CMK (cell line): ENCODE measurements at regions not wholly inside any gene's neighbourhood (a gene's known extent, or its start where the extent isn't known, plus 50 kb on each side); places are given as distances from the start of the nearest gene placed in this dataset.
"Not testable (repeated sequence)": the region's sequence is repeated elsewhere in the genome, so short reads cannot be mapped to it uniquely, and the experiment has no call there.

Source experiments
- DNase-seq: peaks from one replicate; pipeline ENCODE4 v3.0.0-alpha.2; 2010; ENCODE audit warnings: low read depth

GRCh38 chr14:105678996-105679958, 152.9 kb downstream of the TMEM121 start:
- DNase-seq: not testable (repeated sequence)

DNA sequence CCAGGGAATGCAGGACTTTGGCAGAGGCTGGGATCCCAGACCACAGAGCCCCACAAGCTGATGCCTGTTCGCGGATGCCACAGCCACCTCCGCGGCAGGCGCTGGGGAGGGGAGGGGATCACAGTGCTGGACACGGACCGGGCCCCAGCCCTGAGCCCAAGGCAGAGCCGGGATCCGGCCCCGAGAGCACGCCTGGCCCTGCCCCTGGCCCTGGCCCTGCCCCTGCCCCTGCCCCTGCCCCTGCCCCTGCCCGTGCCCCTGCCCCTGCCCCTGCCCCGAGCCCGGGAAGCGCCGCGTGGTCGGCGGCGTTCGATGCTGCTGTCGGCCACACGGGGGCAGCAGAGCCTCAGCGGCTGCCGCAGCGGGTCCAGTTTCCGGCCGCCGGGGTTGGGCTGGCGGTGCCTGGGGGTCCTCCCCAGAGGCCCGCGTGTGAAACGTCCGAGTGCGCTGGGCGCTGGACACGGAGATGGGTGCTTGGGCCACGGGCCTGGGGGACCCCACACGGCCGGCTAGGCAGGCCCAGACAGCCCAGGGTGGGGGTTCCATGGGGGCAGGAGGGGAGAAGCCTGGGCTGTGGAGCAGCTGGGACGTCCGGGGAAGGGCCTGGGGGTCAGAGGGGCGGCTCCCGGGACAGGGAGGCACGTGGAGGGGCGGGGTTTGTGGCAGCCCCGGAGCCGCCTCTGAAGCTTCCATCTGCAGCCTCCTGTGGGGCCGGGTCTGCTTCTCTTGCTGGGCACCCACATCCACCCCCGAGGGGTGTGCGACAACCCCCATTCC, 153.8 kb downstream of the TMEM121 start:
- not testable (repeated sequence) for DNase-seq

DNA sequence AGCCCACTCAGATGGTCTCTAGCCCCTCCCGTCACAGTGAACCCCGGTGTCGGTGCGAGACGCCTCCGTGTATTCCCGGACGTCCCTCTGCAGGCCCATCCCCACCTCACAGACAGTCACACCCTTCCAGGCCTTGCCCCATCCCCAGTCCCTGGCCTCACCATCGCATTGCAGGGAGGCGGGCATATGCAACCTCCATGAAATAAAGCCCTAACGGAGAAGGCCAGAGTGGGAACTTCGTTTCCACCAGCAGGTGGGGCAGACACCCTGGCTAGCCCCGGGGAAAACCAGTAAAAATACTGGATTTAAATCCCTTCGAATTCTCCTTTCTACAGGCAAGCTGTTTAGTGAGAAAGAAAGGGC, 154.3 kb downstream of the TMEM121 start:
- DNase-seq: not testable (repeated sequence)

DNA sequence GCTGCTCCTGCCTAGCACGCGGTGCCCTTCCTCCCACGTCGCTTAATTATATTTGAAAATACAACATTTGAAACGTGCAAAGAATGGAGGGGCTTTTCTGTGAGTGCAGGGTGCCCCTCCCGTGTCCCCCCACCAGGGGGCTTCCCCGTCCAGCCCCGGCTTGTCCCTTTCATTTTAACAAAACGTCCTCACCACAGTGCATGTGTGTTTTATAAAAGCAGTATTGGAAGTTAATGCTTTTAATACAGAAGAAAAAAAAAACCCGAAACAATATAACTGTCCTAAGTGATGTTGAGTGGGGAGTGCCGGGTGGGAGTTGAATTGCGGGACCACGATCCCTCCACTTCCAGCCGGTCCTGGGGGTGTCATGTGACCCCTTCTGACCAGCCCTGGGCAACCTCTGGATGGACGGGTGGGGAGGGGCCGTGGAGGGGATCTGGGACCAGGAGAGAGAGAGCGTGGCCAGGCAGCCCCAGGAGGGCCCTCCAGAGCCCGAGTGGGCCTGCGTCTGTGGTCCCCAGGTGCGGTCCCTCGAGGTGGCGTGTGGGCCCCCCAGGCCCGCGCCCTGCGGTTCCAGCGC, 155.3 kb downstream of the TMEM121 start:
- DNase-seq: not testable (repeated sequence)

GRCh38 chr14:105682442-105682841, 156.1 kb downstream of the TMEM121 start:
- DNase-seq: not testable (repeated sequence)

DNA sequence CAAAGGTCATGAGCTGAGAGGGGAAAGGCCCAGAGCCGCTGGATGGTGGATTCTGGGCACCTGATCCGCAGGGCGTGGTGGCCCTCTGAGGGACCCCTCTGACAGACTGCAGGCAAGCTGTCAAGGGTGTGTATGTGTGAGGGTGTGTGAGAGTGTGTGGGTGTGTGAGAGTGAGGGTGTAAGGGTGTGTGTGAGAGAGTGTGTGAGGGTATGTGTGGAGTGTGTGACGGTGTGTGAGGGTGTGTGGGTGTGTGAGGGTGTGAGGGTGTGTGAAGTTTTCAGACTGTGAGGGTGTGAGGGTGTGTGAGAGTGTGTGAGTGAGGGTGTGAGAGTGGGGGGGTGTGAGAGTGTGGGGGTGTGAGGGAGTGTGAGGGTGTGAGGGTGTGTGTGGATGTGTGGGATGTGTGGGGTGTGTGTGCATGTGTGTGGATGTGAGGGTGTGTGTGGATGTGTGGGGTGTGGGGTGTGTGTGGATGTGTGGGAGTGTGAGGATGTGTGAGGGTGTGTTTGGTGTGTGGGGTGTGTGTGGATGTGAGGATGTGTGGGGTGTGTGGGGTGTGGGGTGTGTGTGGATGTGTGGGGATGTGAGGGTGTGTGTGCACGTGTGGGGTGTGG, 156.7 kb downstream of the TMEM121 start:
- DNase-seq: no peak

DNA sequence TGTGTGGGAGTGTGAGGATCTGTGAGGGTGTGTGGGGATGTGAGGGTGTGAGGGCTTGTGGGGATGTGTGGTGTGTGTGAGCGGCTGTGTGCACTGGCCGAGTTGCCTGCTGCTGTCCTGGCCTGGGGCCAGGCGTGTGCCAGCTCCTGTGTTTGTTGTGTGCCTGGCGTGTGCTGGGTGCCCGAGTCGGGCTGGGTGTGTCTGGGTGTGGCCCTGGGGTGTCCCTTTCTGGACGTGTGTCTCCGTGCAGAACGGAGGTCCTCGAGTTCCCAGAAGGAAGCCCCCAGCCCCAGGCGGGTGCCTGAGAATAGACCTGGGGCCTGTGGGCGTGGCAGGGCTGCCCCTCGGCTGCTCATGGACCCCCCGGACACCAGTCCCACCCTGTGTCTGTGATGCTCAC, 157.7 kb downstream of the TMEM121 start:
- DNase-seq: not testable (repeated sequence)

DNA sequence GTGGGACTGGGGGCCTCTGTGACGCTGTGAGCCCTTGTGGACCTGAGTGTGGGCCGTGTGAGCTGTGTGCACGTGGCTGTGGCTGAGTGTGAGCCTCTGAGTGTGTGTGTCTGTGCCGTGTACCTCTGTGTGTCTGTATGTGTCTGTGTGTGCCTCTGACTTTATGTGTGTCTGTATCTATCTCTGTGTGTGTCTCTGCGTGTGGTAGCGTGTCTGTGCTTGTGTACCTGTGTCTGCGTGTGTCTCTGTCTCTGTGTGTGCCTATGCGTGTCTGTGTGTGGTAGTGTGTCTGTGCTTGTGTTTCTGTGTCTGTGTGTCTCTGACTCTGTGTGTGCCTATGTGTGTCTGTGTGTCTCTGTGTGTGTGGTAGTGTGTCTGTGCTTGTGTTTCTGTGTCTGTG, 158.2 kb downstream of the TMEM121 start:
- not testable (repeated sequence) for DNase-seq

DNA sequence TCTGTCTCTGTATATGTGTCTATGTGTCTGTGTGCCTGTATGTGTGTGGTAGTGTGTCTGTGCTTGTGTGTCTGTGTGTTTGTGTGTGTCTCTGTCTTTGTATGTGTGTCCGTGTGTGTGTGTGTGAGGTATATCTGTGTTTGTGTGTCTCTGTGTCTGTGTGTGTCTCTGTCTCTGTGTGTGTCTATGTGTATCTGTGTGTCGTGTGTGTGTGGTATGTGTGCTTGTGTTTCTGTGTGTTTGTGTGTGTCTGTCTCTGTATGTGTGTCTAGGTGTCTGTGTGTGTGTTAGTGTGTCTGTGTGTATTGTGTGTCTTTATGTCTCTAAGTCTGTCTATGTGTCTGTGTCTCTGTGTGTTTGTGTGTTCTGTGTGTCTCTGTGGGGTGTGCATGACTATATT, 158.6 kb downstream of the TMEM121 start:
- DNase-seq: no peak

GRCh38 chr14:105685605-105686004, 159.2 kb downstream of the TMEM121 start:
- not testable (repeated sequence) for DNase-seq

DNA sequence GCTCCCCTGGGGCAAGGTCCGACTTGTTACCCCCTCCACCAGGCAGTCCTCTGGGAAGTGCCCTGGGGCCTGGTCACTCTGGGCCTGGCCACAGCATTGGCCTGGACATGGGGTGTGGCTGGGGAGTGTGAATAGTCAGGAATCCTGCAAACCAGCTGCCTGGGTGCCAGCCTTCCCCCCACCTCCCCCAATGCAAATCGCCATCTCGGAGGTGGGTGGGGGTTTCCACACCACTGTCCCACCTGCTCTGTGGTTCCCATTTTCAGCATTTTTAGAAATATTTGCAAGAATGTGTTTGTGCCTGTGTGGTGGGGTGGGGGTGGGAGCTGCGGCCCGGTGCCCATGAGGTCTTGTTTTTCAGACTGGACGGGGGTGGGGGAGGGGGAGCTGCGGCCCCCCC, 159.7 kb downstream of the TMEM121 start:
- not testable (repeated sequence) for DNase-seq

DNA sequence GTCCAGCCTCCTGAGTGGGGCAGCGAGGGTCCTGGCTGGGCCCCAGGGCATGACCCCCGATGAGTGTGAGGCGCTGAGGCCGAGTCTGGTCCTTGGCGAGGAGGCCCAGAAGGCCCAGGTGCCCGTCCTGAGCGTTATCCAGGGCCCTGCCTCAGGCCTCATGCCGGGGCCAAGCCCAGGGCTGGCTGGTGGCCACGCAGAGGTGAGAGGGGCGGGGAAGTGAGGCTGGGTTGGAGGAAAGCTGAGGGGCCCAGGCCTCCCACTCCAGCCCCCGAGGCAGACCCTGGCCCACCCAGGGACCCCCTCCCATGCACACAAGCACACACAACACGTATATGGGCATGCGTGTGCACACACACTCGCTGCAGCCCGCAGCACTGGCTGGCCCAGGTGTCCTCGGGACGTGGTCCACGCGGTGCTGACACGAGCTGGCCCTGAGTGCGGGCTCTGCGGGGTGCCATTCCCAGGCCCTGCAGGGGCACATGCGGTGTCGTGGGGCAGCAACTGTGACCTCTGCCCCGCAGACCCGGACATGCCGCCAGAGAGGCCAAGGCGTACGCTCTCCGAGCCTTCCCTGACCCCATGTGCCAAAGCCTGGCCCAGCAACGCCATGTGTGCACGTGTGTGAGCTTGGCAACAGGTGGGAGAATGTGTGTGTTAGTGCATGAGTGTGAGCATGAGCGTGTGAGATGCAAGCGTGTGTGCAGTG, 160.2 kb downstream of the TMEM121 start:
- DNase-seq: not testable (repeated sequence)

DNA sequence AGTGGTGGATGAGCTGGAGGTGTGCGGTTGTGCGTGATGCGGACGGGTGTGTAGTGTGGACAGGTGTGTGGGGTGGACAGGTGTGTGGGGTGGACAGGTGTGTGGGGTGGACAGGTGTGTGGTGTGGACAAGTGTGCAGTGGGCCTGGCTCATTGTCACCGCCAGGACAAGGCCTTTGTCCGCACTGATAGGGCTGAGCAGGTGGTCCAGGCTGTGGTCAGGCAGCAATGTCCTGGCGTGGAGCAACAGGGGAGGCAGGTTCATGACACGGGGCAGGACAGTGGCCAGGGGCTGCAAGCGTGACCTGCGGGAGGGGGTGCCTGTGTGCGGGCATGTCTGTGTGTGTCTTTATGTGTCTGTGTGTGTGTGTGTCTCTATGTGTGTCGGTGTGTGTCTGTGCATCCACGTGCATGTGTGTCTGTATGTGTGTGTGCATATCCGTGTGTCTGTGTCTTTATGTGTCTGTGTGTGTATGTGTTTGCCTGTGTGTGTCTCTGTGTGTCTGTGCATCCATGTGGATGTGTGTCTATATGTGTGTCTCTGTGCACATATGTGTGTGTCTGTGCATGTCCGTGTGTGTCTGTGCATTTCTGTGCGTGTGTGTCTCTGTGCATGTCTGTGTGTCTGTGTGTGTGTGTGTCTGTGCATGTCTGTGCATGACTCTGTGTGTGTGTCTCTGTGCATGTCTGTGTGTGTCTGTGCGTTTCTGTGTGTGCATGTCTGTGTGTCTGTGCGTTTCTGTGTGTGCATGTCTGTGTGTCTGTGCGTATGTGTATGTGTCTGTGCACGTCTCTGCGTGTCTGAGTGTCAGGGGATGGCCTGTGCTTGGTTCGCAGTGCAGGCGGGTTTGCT, 161.0 kb downstream of the TMEM121 start:
- not testable (repeated sequence) for DNase-seq

- not testable (repeated sequence) for DNase-seq
These were observed 161.6 kb downstream of the TMEM121 start for GRCh38 chr14:105688023-105688351.

GRCh38 chr14:105688664-105689221, 162.4 kb downstream of the TMEM121 start:
- not testable (repeated sequence) for DNase-seq

- DNase-seq: no peak
These were observed 163.3 kb downstream of the TMEM121 start for GRCh38 chr14:105689722-105690121.

- no peak for DNase-seq
These were observed 164.3 kb downstream of the TMEM121 start for GRCh38 chr14:105690671-105691070.

GRCh38 chr14:105691321-105692109, 165.1 kb downstream of the TMEM121 start:
- not testable (repeated sequence) for DNase-seq

- DNase-seq: not testable (repeated sequence)
These were observed 165.8 kb downstream of the TMEM121 start for GRCh38 chr14:105692110-105692685.
